ENCODE measurements at regions not wholly inside any gene's neighbourhood (a gene's known extent, or its start where the extent isn't known, plus 50 kb on each side); places are given as distances from the start of the nearest gene placed in this dataset.

- Histone ChIP-seq H3K4me1 (ENCODE audit: insufficient read depth, low read length) (no peaks in the 10 kb centered on the region), H3K79me2 (ENCODE audit: insufficient read depth, low read length) (no peaks in the 10 kb centered on the region), H4K20me1 (ENCODE audit: insufficient read depth, low read length) (no peaks in the 10 kb centered on the region), H3K36me3 (ENCODE audit: insufficient read depth, low read length) (no peaks in the 10 kb centered on the region), H3K9me3 (ENCODE audit: insufficient read depth, low read length, severe bottlenecking) (no peaks in the 10 kb centered on the region), H3K9ac (ENCODE audit: low read depth, low read length) (no peak overlapping the region), H3K4me3 (ENCODE audit: low read depth in 1 of 2, low read length in 2 of 2) (no peak overlapping the region), H3K4me2 (ENCODE audit: insufficient read depth, low read length) (no peak overlapping the region), H3K27ac (ENCODE audit: low read length) (no peak overlapping the region), H3K27me3 (ENCODE audit: insufficient read depth, low read length, poor library complexity) (no peaks in the 10 kb centered on the region), H2AFZ (ENCODE audit: low read depth, low read length) (no peak overlapping the region)
- DNase-seq (no peak), ATAC-seq (ENCODE audit: insufficient read depth, low read depth) (no peak)
- TF ChIP-seq CTCF (IDR thresholded peaks at IDR 0.05; ENCODE audit: borderline replicate concordance, extremely low read depth, low read length, poor library complexity, severe bottlenecking) (no peak), EZH2 (IDR thresholded peaks at IDR 0.05; ENCODE audit: borderline replicate concordance, low read depth, low read length, severe bottlenecking) (no peak)
These were observed 491.1 kb downstream of the CCDC171 start for GRCh38 chr9:16043756-16044578.

- H3K27ac ChIP-seq (ENCODE audit: low read length), result no peak overlapping the region
- H3K79me2 ChIP-seq (ENCODE audit: insufficient read depth, low read length), result no peaks in the 10 kb centered on the region
- H2AFZ ChIP-seq (ENCODE audit: low read depth, low read length), result no peak overlapping the region
- no peaks in the 10 kb centered on the region for H3K9me3 ChIP-seq (ENCODE audit: insufficient read depth, low read length, severe bottlenecking)
- no peak overlapping the region for H3K9ac ChIP-seq (ENCODE audit: low read depth, low read length)
- H3K4me2 ChIP-seq (ENCODE audit: insufficient read depth, low read length), result no peak overlapping the region
- no peak for DNase-seq
- no peaks in the 10 kb centered on the region for H4K20me1 ChIP-seq (ENCODE audit: insufficient read depth, low read length)
- no peaks in the 10 kb centered on the region for H3K4me1 ChIP-seq (ENCODE audit: insufficient read depth, low read length)
- no peaks in the 10 kb centered on the region for H3K27me3 ChIP-seq (ENCODE audit: insufficient read depth, low read length, poor library complexity)
- no peak for ATAC-seq (ENCODE audit: insufficient read depth, low read depth)
- H3K36me3 ChIP-seq (ENCODE audit: insufficient read depth, low read length), result no peaks in the 10 kb centered on the region
- no peak overlapping the region for H3K4me3 ChIP-seq (ENCODE audit: low read depth in 1 of 2, low read length in 2 of 2)
- TF ChIP-seq CTCF (IDR thresholded peaks at IDR 0.05; ENCODE audit: borderline replicate concordance, extremely low read depth, low read length, poor library complexity, severe bottlenecking) (no peak), EZH2 (IDR thresholded peaks at IDR 0.05; ENCODE audit: borderline replicate concordance, low read depth, low read length, severe bottlenecking) (no peak)
These were observed 491.7 kb downstream of the CCDC171 start for GRCh38 chr9:16044579-16044881.

GRCh38 chr9:16045651-16046280 is 492.9 kb downstream of the CCDC171 start:
- no peak overlapping the region for H3K9ac ChIP-seq (ENCODE audit: low read depth, low read length)
- no peak overlapping the region for H2AFZ ChIP-seq (ENCODE audit: low read depth, low read length)
- TF ChIP-seq CTCF (IDR thresholded peaks at IDR 0.05; ENCODE audit: borderline replicate concordance, extremely low read depth, low read length, poor library complexity, severe bottlenecking) (no peak), EZH2 (IDR thresholded peaks at IDR 0.05; ENCODE audit: borderline replicate concordance, low read depth, low read length, severe bottlenecking) (no peak)
- no peak overlapping the region for H3K4me2 ChIP-seq (ENCODE audit: insufficient read depth, low read length)
- no peaks in the 10 kb centered on the region for H3K36me3 ChIP-seq (ENCODE audit: insufficient read depth, low read length)
- H3K4me1 ChIP-seq (ENCODE audit: insufficient read depth, low read length), result no peaks in the 10 kb centered on the region
- H3K27me3 ChIP-seq (ENCODE audit: insufficient read depth, low read length, poor library complexity), result no peaks in the 10 kb centered on the region
- no peaks in the 10 kb centered on the region for H3K79me2 ChIP-seq (ENCODE audit: insufficient read depth, low read length)
- H3K9me3 ChIP-seq (ENCODE audit: insufficient read depth, low read length, severe bottlenecking), result no peaks in the 10 kb centered on the region
- DNase-seq (no peak), ATAC-seq (ENCODE audit: insufficient read depth, low read depth) (no peak)
- H4K20me1 ChIP-seq (ENCODE audit: insufficient read depth, low read length), result no peaks in the 10 kb centered on the region
- H3K27ac ChIP-seq (ENCODE audit: low read length), result no peak overlapping the region
- no peak overlapping the region for H3K4me3 ChIP-seq (ENCODE audit: low read depth in 1 of 2, low read length in 2 of 2)

Measured in DND-41 (cell line).